Activated naive CD8-positive, alpha-beta T cell treated with anti-CD3 and anti-CD28 coated beads, Interleukin-2, amount 50 U/mL, for 24 hours (primary cell): ENCODE measurements at regions not wholly inside any gene's neighbourhood (a gene's known extent, or its start where the extent isn't known, plus 50 kb on each side); places are given as distances from the start of the nearest gene placed in this dataset.
A peak's percentile ranks its signal among the peaks of the same experiment; 100 is the strongest.

Experiments used
- ATAC-seq: fragments of 150-1000 bp; cut with Tn5 transposase; one replicate; pipeline ENCODE4 v1.10.0; 2021
- DNase-seq: peaks from one replicate; pipeline ENCODE4 v3.0.0; 2021
- H3K27ac Mint-ChIP-seq: one replicate; pipeline ENCODE4 v1.8.0; 2021; ENCODE audit warnings: mild to moderate bottlenecking, mixed read lengths
- H3K27me3 Mint-ChIP-seq: one replicate; pipeline ENCODE4 v1.8.0; 2021; ENCODE audit warnings: mixed read lengths
- H3K36me3 Mint-ChIP-seq: one replicate; pipeline ENCODE4 v1.8.0; 2021; ENCODE audit warnings: low read depth, mixed read lengths
- H3K4me1 Mint-ChIP-seq: one replicate; pipeline ENCODE4 v1.8.0; 2021; ENCODE audit warnings: mixed read lengths
- H3K4me3 Mint-ChIP-seq: one replicate; pipeline ENCODE4 v1.8.0; 2021; ENCODE audit warnings: mild to moderate bottlenecking, moderate library complexity, mixed read lengths
- H3K9me3 Mint-ChIP-seq: one replicate; pipeline ENCODE4 v1.8.0; 2021; ENCODE audit warnings: mixed read lengths

GRCh38 chr5:143574236-143574635 is 170.8 kb upstream of the NR3C1 start:
- Mint-ChIP-seq H3K4me1 (peaks cover 14% of the 10 kb centered on the region), H3K9me3 (no peaks in the 10 kb centered on the region), H3K27me3 (peaks cover 3% of the 10 kb centered on the region), H3K27ac (no peak overlapping the region), H3K36me3 (no peaks in the 10 kb centered on the region), H3K4me3 (no peak overlapping the region)
- DNase-seq (no peak), ATAC-seq (no peak)

- no peak for DNase-seq
- H3K4me1 Mint-ChIP-seq: peaks cover 14% of the 10 kb centered on the region
- H3K9me3 Mint-ChIP-seq: no peaks in the 10 kb centered on the region
- H3K27me3 Mint-ChIP-seq: peaks cover 3% of the 10 kb centered on the region
- no peak overlapping the region for H3K4me3 Mint-ChIP-seq
- H3K36me3 Mint-ChIP-seq: no peaks in the 10 kb centered on the region
- H3K27ac Mint-ChIP-seq: no peak overlapping the region
- no peak for ATAC-seq
Observed at GRCh38 chr5:143573568-143574170, 170.2 kb upstream of the NR3C1 start.

- peaks cover 14% of the 10 kb centered on the region for H3K4me1 Mint-ChIP-seq
- H3K9me3 Mint-ChIP-seq: no peaks in the 10 kb centered on the region
- no peaks in the 10 kb centered on the region for H3K36me3 Mint-ChIP-seq
- H3K27ac Mint-ChIP-seq: no peak overlapping the region
- no peak overlapping the region for H3K4me3 Mint-ChIP-seq
- ATAC-seq: no peak
- H3K27me3 Mint-ChIP-seq: peaks cover 3% of the 10 kb centered on the region
- DNase-seq: no peak
Observed at GRCh38 chr5:143572671-143573070, 169.2 kb upstream of the NR3C1 start.

GRCh38 chr5:143571642-143572624 is 168.4 kb upstream of the NR3C1 start:
- DNase-seq (no peak), ATAC-seq (no peak)
- Mint-ChIP-seq H3K27ac (no peak overlapping the region), H3K9me3 (no peaks in the 10 kb centered on the region), H3K36me3 (no peaks in the 10 kb centered on the region), H3K4me3 (no peak overlapping the region), H3K27me3 (peaks cover 3% of the 10 kb centered on the region), H3K4me1 (peaks cover 13% of the 10 kb centered on the region)

- no peaks in the 10 kb centered on the region for H3K36me3 Mint-ChIP-seq
- H3K4me3 Mint-ChIP-seq: no peak overlapping the region
Observed at GRCh38 chr5:143570989-143571388, 167.5 kb upstream of the NR3C1 start.

GRCh38 chr5:143569722-143570567 is 166.5 kb upstream of the NR3C1 start:
- Mint-ChIP-seq H3K9me3 (no peaks in the 10 kb centered on the region), H3K4me1 (no peaks in the 10 kb centered on the region), H3K4me3 (no peak overlapping the region), H3K27ac (no peak overlapping the region), H3K27me3 (peaks cover 3% of the 10 kb centered on the region), H3K36me3 (no peaks in the 10 kb centered on the region)
- ATAC-seq (no peak), DNase-seq (no peak)

More at GRCh38 chr5:143570989-143571388, 167.5 kb upstream of the NR3C1 start:
- Mint-ChIP-seq H3K27ac (no peak overlapping the region), H3K4me1 (peaks cover 7% of the 10 kb centered on the region), H3K27me3 (peaks cover 3% of the 10 kb centered on the region), H3K9me3 (no peaks in the 10 kb centered on the region)
- DNase-seq (no peak), ATAC-seq (no peak)

GRCh38 chr5:143569213-143569701 is 165.8 kb upstream of the NR3C1 start:
- Mint-ChIP-seq H3K4me1 (peaks cover 7% of the 10 kb centered on the region), H3K9me3 (no peaks in the 10 kb centered on the region), H3K4me3 (no peak overlapping the region), H3K27ac (no peak overlapping the region), H3K36me3 (no peaks in the 10 kb centered on the region), H3K27me3 (peaks cover 3% of the 10 kb centered on the region)
- DNase-seq (no peak), ATAC-seq (no peak)

GRCh38 chr5:143567583-143568504 is 164.4 kb upstream of the NR3C1 start:
- H3K4me1 Mint-ChIP-seq: peaks cover 7% of the 10 kb centered on the region
- DNase-seq: no peak
- no peaks in the 10 kb centered on the region for H3K9me3 Mint-ChIP-seq
- H3K27ac Mint-ChIP-seq: no peak overlapping the region
- peaks cover 3% of the 10 kb centered on the region for H3K27me3 Mint-ChIP-seq
- no peak for ATAC-seq
- no peak overlapping the region for H3K4me3 Mint-ChIP-seq
- no peaks in the 10 kb centered on the region for H3K36me3 Mint-ChIP-seq

GRCh38 chr5:143566139-143566538 is 162.7 kb upstream of the NR3C1 start:
- Mint-ChIP-seq H3K36me3 (no peaks in the 10 kb centered on the region), H3K9me3 (no peaks in the 10 kb centered on the region), H3K4me3 (no peak overlapping the region), H3K27me3 (no peaks in the 10 kb centered on the region), H3K4me1 (peaks cover 7% of the 10 kb centered on the region), H3K27ac (no peak overlapping the region)
- ATAC-seq (no peak), DNase-seq (no peak)

GRCh38 chr5:143564417-143564816 is 160.9 kb upstream of the NR3C1 start:
- Mint-ChIP-seq H3K4me3 (no peak overlapping the region), H3K9me3 (no peaks in the 10 kb centered on the region), H3K27me3 (no peaks in the 10 kb centered on the region), H3K27ac (no peak overlapping the region), H3K4me1 (peaks cover 10% of the 10 kb centered on the region), H3K36me3 (no peaks in the 10 kb centered on the region)
- ATAC-seq (peak; percentile 43), DNase-seq (no peak)

GRCh38 chr5:143562935-143563334 is 159.4 kb upstream of the NR3C1 start:
- H3K27me3 Mint-ChIP-seq: no peaks in the 10 kb centered on the region

GRCh38 chr5:143561219-143561618 is 157.7 kb upstream of the NR3C1 start:
- no peak overlapping the region for H3K4me3 Mint-ChIP-seq
- H3K9me3 Mint-ChIP-seq: no peaks in the 10 kb centered on the region
- peaks cover 19% of the 10 kb centered on the region for H3K4me1 Mint-ChIP-seq
- no peak overlapping the region for H3K27ac Mint-ChIP-seq
- no peaks in the 10 kb centered on the region for H3K27me3 Mint-ChIP-seq
- no peak for ATAC-seq
- no peaks in the 10 kb centered on the region for H3K36me3 Mint-ChIP-seq
- DNase-seq: no peak

More at GRCh38 chr5:143562935-143563334, 159.4 kb upstream of the NR3C1 start:
- ATAC-seq (no peak), DNase-seq (no peak)
- Mint-ChIP-seq H3K27ac (no peak overlapping the region), H3K4me1 (peaks cover 13% of the 10 kb centered on the region), H3K4me3 (no peak overlapping the region), H3K36me3 (no peaks in the 10 kb centered on the region), H3K9me3 (no peaks in the 10 kb centered on the region)

GRCh38 chr5:143560378-143560777 is 156.9 kb upstream of the NR3C1 start:
- Mint-ChIP-seq H3K27me3 (no peaks in the 10 kb centered on the region), H3K4me1 (peaks cover 19% of the 10 kb centered on the region), H3K27ac (no peak overlapping the region), H3K36me3 (no peaks in the 10 kb centered on the region), H3K9me3 (no peaks in the 10 kb centered on the region), H3K4me3 (no peak overlapping the region)
- ATAC-seq (no peak), DNase-seq (no peak)
